Right lung (tissue), 2 donors: ENCODE measurements at regions not wholly inside any gene's neighbourhood (a gene's known extent, or its start where the extent isn't known, plus 50 kb on each side); places are given as distances from the start of the nearest gene placed in this dataset.

Experiments used
- DNase-seq, 2 donors: peaks; one replicate each; pipeline ENCODE4 v3.0.0-alpha.2; 2013

GRCh38 chr16:66315210-66315825 is 51.2 kb upstream of the CDH5 start:
- DNase-seq, result peak; percentile 67 to 79

- DNase-seq, result no peak
Observed at GRCh38 chr16:66311306-66311705, 55.2 kb upstream of the CDH5 start.

GRCh38 chr16:66309215-66309807 is 57.2 kb upstream of the CDH5 start:
- DNase-seq, result no peak

GRCh38 chr16:66308096-66308495 is 58.4 kb upstream of the CDH5 start:
- DNase-seq, result no peak

- DNase-seq, result no peak
Observed at GRCh38 chr16:66306366-66307150, 59.9 kb upstream of the CDH5 start.

GRCh38 chr16:66304961-66305360 is 61.5 kb upstream of the CDH5 start:
- DNase-seq, result no peak

GRCh38 chr16:66304151-66304550 is 62.3 kb upstream of the CDH5 start:
- DNase-seq, result no peak

GRCh38 chr16:66300501-66300900 is 66.0 kb upstream of the CDH5 start:
- DNase-seq, result no peak

GRCh38 chr16:66300037-66300436 is 66.5 kb upstream of the CDH5 start:
- DNase-seq, result no peak

- DNase-seq, result no peak
Observed at GRCh38 chr16:66299349-66299748, 67.1 kb upstream of the CDH5 start.

GRCh38 chr16:66298571-66299120 is 67.8 kb upstream of the CDH5 start:
- DNase-seq, result no peak

- no peak for DNase-seq
Observed at GRCh38 chr16:66298006-66298405, 68.5 kb upstream of the CDH5 start.

- no peak for DNase-seq
Observed at GRCh38 chr16:66296591-66296990, 69.9 kb upstream of the CDH5 start.

- DNase-seq, result no peak
Observed at GRCh38 chr16:66295761-66296546, 70.5 kb upstream of the CDH5 start.

- no peak for DNase-seq
Observed at GRCh38 chr16:66295213-66295612, 71.3 kb upstream of the CDH5 start.

- DNase-seq, result no peak
Observed at GRCh38 chr16:66294507-66294906, 72.0 kb upstream of the CDH5 start.

- DNase-seq, result no peak
Observed at GRCh38 chr16:66293932-66294331, 72.6 kb upstream of the CDH5 start.

GRCh38 chr16:66293207-66293735 is 73.2 kb upstream of the CDH5 start:
- DNase-seq, result no peak

- no peak for DNase-seq
Observed at GRCh38 chr16:66292241-66292935, 74.1 kb upstream of the CDH5 start.

- no peak for DNase-seq
Observed at GRCh38 chr16:66291833-66292232, 74.7 kb upstream of the CDH5 start.

- DNase-seq, result no peak
Observed at GRCh38 chr16:66290431-66290830, 76.1 kb upstream of the CDH5 start.
